Smooth muscle cell (in vitro differentiated cells): ENCODE measurements at regions not wholly inside any gene's neighbourhood (a gene's known extent, or its start where the extent isn't known, plus 50 kb on each side); places are given as distances from the start of the nearest gene placed in this dataset.

Experiments used
- DNase-seq: peaks from one replicate; lab custom pipeline; 2025; ENCODE audit not compliant: unreplicated experiment; lab: John Stamatoyannopoulos, UW
- H2AFZ ChIP-seq: fragments of 200-600 bp; sonication (generic); 2 replicates; pipeline ENCODE4 v1.6.0; 2016; ENCODE audit warnings: antibody characterized with exemption, low read depth, mild to moderate bottlenecking
- H3F3A ChIP-seq: fragments of 200-600 bp; sonication (generic); 2 replicates; pipeline ENCODE4 v1.6.0; 2017; ENCODE audit warnings: antibody characterized with exemption, low read depth
- H3K27ac ChIP-seq: fragments of 200-600 bp; sonication (generic); 2 replicates; pipeline ENCODE4 v1.5.1; 2016; ENCODE audit warnings: low read depth, mild to moderate bottlenecking
- H3K27me3 ChIP-seq: fragments of 200-600 bp; sonication (generic); 2 replicates; pipeline ENCODE4 v1.6.1; 2016; ENCODE audit warnings: low read depth, mild to moderate bottlenecking
- H3K36me3 ChIP-seq: fragments of 200-600 bp; sonication (generic); 2 replicates; pipeline ENCODE4 v1.5.1; 2016; ENCODE audit warnings: low read depth
- H3K4me1 ChIP-seq: fragments of 200-600 bp; sonication (generic); 2 replicates; pipeline ENCODE4 v1.5.1; 2016; ENCODE audit warnings: low read depth
- H3K4me2 ChIP-seq: fragments of 200-600 bp; sonication (generic); 2 replicates; pipeline ENCODE4 v1.6.0; 2016; ENCODE audit warnings: mild to moderate bottlenecking
- H3K4me3 ChIP-seq: fragments of 200-600 bp; sonication (generic); 2 replicates; pipeline ENCODE4 v1.5.1; 2016; ENCODE audit warnings: mild to moderate bottlenecking
- H3K79me2 ChIP-seq: fragments of 200-600 bp; sonication (generic); 2 replicates; pipeline ENCODE4 v1.6.0; 2016; ENCODE audit warnings: low read depth, mild to moderate bottlenecking
- H3K9ac ChIP-seq: fragments of 200-600 bp; sonication (generic); 2 replicates; pipeline ENCODE4 v1.6.0; 2016; ENCODE audit warnings: low read depth
- H3K9me3 ChIP-seq: fragments of 200-600 bp; sonication (generic); replicated peaks from 2 replicates; pipeline ENCODE4 v1.5.1; 2016; ENCODE audit warnings: low read depth
- H4K20me1 ChIP-seq: fragments of 200-600 bp; sonication (generic); 2 replicates; pipeline ENCODE4 v1.6.0; 2016; ENCODE audit warnings: low read depth
- CTCF ChIP-seq: fragments of 200-600 bp; sonication (generic); IDR thresholded peaks from 2 replicates; pipeline ENCODE4 v1.5.1; 2017; ENCODE audit warnings: borderline replicate concordance, mild to moderate bottlenecking, antibody characterized with exemption; ENCODE audit not compliant: insufficient read depth, poor library complexity, severe bottlenecking
- WGBS: methylation state at CpG from one replicate; pipeline ENCODE4 v1.1.7; 2016; ENCODE audit warnings: low lambda C conversion rate; 5-methylcytosine and 5-hydroxymethylcytosine counted together

- DNase-seq = no peak
- H3K36me3 ChIP-seq = no peaks in the 10 kb centered on the region
- H2AFZ ChIP-seq = no peak overlapping the region
- WGBS = 70% methylated on average over 5 of the region's 5 CpGs
- H4K20me1 ChIP-seq = no peaks in the 10 kb centered on the region
- no peaks in the 10 kb centered on the region for H3F3A ChIP-seq
- H3K79me2 ChIP-seq = no peaks in the 10 kb centered on the region
- no peak overlapping the region for H3K4me3 ChIP-seq
- H3K27ac ChIP-seq = no peak overlapping the region
- no peaks in the 10 kb centered on the region for H3K27me3 ChIP-seq
- H3K4me2 ChIP-seq = no peak overlapping the region
- H3K9ac ChIP-seq = no peak overlapping the region
- H3K9me3 ChIP-seq = no peaks in the 10 kb centered on the region
- H3K4me1 ChIP-seq = no peaks in the 10 kb centered on the region
- no peak for TF ChIP-seq CTCF
Observed at GRCh38 chr6:9007027-9007426, 571.7 kb upstream of the SLC35B3 start.

GRCh38 chr6:9002833-9003232 lies 567.5 kb upstream of the SLC35B3 start:
- Histone ChIP-seq H3K36me3 (no peaks in the 10 kb centered on the region), H3K4me1 (no peaks in the 10 kb centered on the region), H3K27ac (no peak overlapping the region), H3K9ac (no peak overlapping the region), H4K20me1 (no peaks in the 10 kb centered on the region), H3K4me3 (no peak overlapping the region), H3K4me2 (no peak overlapping the region), H3K27me3 (no peaks in the 10 kb centered on the region), H3F3A (no peaks in the 10 kb centered on the region), H3K79me2 (no peaks in the 10 kb centered on the region), H2AFZ (no peak overlapping the region), H3K9me3 (no peaks in the 10 kb centered on the region)
- no peak for DNase-seq
- no peak for TF ChIP-seq CTCF
- WGBS = 81% methylated on average over 6 of the region's 6 CpGs

- Histone ChIP-seq H3F3A (no peaks in the 10 kb centered on the region), H3K79me2 (no peaks in the 10 kb centered on the region), H3K4me3 (no peak overlapping the region), H3K4me2 (no peak overlapping the region), H3K36me3 (no peaks in the 10 kb centered on the region), H3K4me1 (no peaks in the 10 kb centered on the region), H3K27me3 (no peaks in the 10 kb centered on the region), H3K9ac (no peak overlapping the region), H2AFZ (no peak overlapping the region), H4K20me1 (no peaks in the 10 kb centered on the region), H3K27ac (no peak overlapping the region), H3K9me3 (no peaks in the 10 kb centered on the region)
- WGBS = 95% methylated on average over 1 of the region's 1 CpG
- no peak for DNase-seq
- no peak for TF ChIP-seq CTCF
Observed at GRCh38 chr6:8995156-8995555, 559.8 kb upstream of the SLC35B3 start.

GRCh38 chr6:8993111-8993510 lies 557.8 kb upstream of the SLC35B3 start:
- no peaks in the 10 kb centered on the region for H3K36me3 ChIP-seq
- TF ChIP-seq CTCF = no peak
- no peaks in the 10 kb centered on the region for H3K27me3 ChIP-seq
- WGBS = 76% methylated on average over 3 of the region's 3 CpGs
- H3K9me3 ChIP-seq = no peaks in the 10 kb centered on the region
- no peak overlapping the region for H3K4me2 ChIP-seq
- H3K4me3 ChIP-seq = no peak overlapping the region
- H4K20me1 ChIP-seq = no peaks in the 10 kb centered on the region
- DNase-seq = no peak
- no peaks in the 10 kb centered on the region for H3F3A ChIP-seq
- H3K27ac ChIP-seq = no peak overlapping the region
- no peaks in the 10 kb centered on the region for H3K79me2 ChIP-seq
- no peaks in the 10 kb centered on the region for H3K4me1 ChIP-seq
- H2AFZ ChIP-seq = no peak overlapping the region
- H3K9ac ChIP-seq = no peak overlapping the region
